HEK293T (cell line): ENCODE measurements at regions not wholly inside any gene's neighbourhood (a gene's known extent, or its start where the extent isn't known, plus 50 kb on each side); places are given as distances from the start of the nearest gene placed in this dataset.

Source experiments
- ELF4 ChIP-seq: fragments of 450-650 bp; IDR thresholded peaks from 2 replicates; pipeline ENCODE4 v1.6.1; 2017; ENCODE audit warnings: antibody characterized with exemption
- FOXM1 ChIP-seq: fragments of 450-650 bp; IDR thresholded peaks from 2 replicates; pipeline ENCODE4 v1.6.1; 2017; ENCODE audit warnings: mild to moderate bottlenecking, borderline replicate concordance

GRCh38 chr13:110012102-110012739, 225.8 kb upstream of the IRS2 start:
- TF ChIP-seq ELF4 = no peak
- TF ChIP-seq FOXM1 = no peak
